GM12875 (cell line): ENCODE measurements at regions not wholly inside any gene's neighbourhood (a gene's known extent, or its start where the extent isn't known, plus 50 kb on each side); places are given as distances from the start of the nearest gene placed in this dataset.
"Not testable (repeated sequence)": the region's sequence is repeated elsewhere in the genome, so short reads cannot be mapped to it uniquely, and the experiment has no call there.

Source experiments
- H3K4me3 ChIP-seq: one replicate; pipeline ENCODE4 v1.5.1; 2011; ENCODE audit warnings: low read depth, low read length, control low read depth
- TF ChIP-seq, protein P1 (sequence below): IDR thresholded peaks from 2 replicates; pipeline ENCODE4 v1.5.1; 2011; ENCODE audit warnings: low read depth, mild to moderate bottlenecking, control low read depth, inconsistent platforms, low read length, moderate library complexity, borderline replicate concordance; ENCODE audit not compliant: insufficient read depth

- H3K4me3 ChIP-seq, result no peak overlapping the region
- TF ChIP-seq, protein P1, sequence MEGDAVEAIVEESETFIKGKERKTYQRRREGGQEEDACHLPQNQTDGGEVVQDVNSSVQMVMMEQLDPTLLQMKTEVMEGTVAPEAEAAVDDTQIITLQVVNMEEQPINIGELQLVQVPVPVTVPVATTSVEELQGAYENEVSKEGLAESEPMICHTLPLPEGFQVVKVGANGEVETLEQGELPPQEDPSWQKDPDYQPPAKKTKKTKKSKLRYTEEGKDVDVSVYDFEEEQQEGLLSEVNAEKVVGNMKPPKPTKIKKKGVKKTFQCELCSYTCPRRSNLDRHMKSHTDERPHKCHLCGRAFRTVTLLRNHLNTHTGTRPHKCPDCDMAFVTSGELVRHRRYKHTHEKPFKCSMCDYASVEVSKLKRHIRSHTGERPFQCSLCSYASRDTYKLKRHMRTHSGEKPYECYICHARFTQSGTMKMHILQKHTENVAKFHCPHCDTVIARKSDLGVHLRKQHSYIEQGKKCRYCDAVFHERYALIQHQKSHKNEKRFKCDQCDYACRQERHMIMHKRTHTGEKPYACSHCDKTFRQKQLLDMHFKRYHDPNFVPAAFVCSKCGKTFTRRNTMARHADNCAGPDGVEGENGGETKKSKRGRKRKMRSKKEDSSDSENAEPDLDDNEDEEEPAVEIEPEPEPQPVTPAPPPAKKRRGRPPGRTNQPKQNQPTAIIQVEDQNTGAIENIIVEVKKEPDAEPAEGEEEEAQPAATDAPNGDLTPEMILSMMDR, result no peak
Observed at GRCh38 chr5:67752357-67752708, 463.2 kb upstream of the PIK3R1 start.

DNA sequence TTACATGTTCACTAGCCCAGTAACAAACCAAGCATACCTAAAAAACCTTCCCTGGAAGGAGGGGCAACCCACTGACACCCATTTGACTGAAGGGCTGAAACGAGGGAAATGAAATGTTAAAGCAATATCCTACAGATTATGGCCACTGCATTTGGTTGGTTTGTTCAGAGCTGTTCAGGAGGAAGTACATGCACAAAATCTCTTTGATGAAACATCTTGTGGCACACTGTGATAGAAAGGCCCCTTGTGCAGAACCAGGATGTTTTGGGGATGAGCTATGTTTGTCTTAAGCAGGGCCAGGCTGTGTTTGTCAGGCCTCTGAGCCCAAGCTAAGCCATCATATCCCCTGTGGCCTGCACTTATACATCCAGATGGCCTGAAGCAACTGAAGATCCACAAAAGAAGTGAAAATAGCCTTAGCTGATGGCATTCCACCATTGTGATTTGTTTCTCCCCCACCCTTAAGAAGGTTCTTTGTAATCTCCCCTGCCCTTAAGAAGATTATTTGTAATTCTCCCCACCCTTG lies 467.3 kb upstream of the PIK3R1 start:
- H3K4me3 ChIP-seq, result no peak overlapping the region
- TF ChIP-seq, protein P1, result no peak

- H3K4me3 ChIP-seq, result no peak overlapping the region
- TF ChIP-seq, protein P1, result no peak
Observed at GRCh38 chr5:67747096-67747495, 468.5 kb upstream of the PIK3R1 start.

DNA sequence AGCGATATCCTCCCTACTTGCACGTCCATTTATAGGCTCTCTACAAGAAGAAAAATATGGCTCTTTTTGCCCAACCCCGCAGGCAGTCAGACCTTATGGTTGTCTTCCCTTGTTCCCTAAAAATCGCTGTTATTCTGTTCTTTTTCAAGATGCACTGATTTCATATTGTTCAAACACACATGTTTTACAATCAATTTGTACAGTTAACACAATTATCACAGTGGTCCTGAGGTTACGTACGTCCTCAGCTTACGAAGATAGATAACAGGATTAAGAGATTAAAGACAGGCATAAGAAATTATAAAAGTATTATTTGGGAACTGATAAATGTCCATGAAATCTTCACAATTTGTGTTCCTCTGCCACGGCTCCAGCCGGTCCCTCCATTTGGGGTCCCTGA lies 468.9 kb upstream of the PIK3R1 start:
- H3K4me3 ChIP-seq, result not testable (repeated sequence)

- TF ChIP-seq, protein P1, result no peak
- no peak overlapping the region for H3K4me3 ChIP-seq
Observed at GRCh38 chr5:67746103-67746502, 469.5 kb upstream of the PIK3R1 start.

GRCh38 chr5:67732921-67733320 lies 482.6 kb upstream of the PIK3R1 start:
- H3K4me3 ChIP-seq, result no peak overlapping the region
- TF ChIP-seq, protein P1, result no peak

DNA sequence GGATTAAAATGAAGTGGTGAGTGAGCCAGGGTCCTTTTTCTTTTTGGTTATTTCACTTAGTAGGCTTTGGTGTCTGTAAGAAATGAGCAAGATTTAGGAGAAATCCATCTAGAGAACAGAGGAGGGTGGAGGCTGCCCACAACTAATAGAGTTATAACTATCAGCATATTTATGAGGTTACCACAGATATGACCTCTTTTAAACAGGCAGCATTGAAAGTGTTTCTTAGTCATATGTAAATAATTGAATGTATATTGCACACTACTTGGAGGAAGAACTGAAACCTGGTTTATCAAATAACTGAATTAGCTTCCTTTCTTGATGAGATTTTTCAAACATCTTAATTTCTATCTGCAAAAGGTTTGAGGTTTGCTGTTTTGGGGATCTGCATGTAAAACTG lies 483.1 kb upstream of the PIK3R1 start:
- H3K4me3 ChIP-seq, result no peak overlapping the region
- TF ChIP-seq, protein P1, result no peak

DNA sequence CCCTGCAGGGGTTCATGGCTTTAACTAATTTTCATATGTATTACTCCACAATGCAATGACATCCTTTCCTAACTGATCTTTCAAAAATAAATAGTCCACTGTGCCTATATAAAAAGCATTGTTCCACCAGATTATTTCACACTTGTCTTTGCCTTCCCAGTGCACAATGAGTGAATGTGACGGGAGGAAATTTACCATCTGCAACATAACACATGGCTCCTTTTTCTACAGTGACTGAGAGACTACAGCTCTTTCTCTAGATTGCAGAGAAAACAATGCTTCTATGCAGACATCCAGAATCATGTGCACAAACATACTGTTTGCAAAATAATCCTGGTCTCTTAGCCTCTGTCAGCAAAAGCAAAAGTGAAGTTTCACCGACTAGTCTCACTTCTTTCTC lies 483.7 kb upstream of the PIK3R1 start:
- TF ChIP-seq, protein P1, result no peak
- no peak overlapping the region for H3K4me3 ChIP-seq
